HepG2 (cell line): ENCODE measurements at regions not wholly inside any gene's neighbourhood (a gene's known extent, or its start where the extent isn't known, plus 50 kb on each side); places are given as distances from the start of the nearest gene placed in this dataset.

Source experiments
- ATAD3A ChIP-seq: sonication (generic); formaldehyde crosslinking; IDR thresholded peaks from 2 replicates; pipeline ENCODE4 v1.4.0; 2020; ENCODE audit warnings: missing genetic modification reagents
- ATF6 ChIP-seq: sonication (generic); formaldehyde crosslinking; conservative IDR thresholded peaks from 2 replicates; pipeline ENCODE4 v1.4.0; 2020; ENCODE audit warnings: missing genetic modification reagents
- DR1 ChIP-seq: sonication (generic); formaldehyde crosslinking; IDR thresholded peaks from 2 replicates; pipeline ENCODE4 v1.8.0; 2021; ENCODE audit warnings: mild to moderate bottlenecking, missing genetic modification reagents, inconsistent platforms
- E2F1 ChIP-seq: sonication (generic); formaldehyde crosslinking; IDR thresholded peaks from 2 replicates; pipeline ENCODE4 v1.5.0; 2020; ENCODE audit warnings: missing genetic modification reagents
- FOSL2 ChIP-seq: sonication (generic); formaldehyde crosslinking; IDR thresholded peaks from 2 replicates; pipeline ENCODE4 v1.4.0; 2020; ENCODE audit warnings: missing genetic modification reagents
- FOXJ3 ChIP-seq: sonication (generic); formaldehyde crosslinking; IDR thresholded peaks from 2 replicates; pipeline ENCODE4 v1.4.0; 2020; ENCODE audit warnings: missing genetic modification reagents, mild to moderate bottlenecking, borderline replicate concordance
- HMG20A ChIP-seq: IDR thresholded peaks from 2 replicates; pipeline ENCODE4 v1.6.1; 2016; ENCODE audit warnings: borderline replicate concordance
- NBN ChIP-seq: fragments of 450-650 bp; conservative IDR thresholded peaks from 2 replicates; pipeline ENCODE4 v1.6.1; 2017
- RFX3 ChIP-seq: IDR thresholded peaks from 2 replicates; pipeline ENCODE4 v1.6.1; 2016; ENCODE audit warnings: missing biosample characterization, missing genetic modification reagents
- SOX6 ChIP-seq, 2 experiments: fragments of 450-650 bp in 1 of 2; sonication (generic) in 1 of 2; formaldehyde crosslinking in 1 of 2; IDR thresholded peaks; 2 replicates each; pipeline versions ENCODE4 v1.4.0 to v1.6.1; 2017 to 2020; ENCODE audit warnings: antibody characterized with exemption in 1 of 2, mild to moderate bottlenecking in 1 of 2, missing genetic modification reagents in 1 of 2
- SP5 ChIP-seq: IDR thresholded peaks from 2 replicates; pipeline ENCODE4 v1.6.1; 2016; ENCODE audit warnings: low read depth, borderline replicate concordance
- TOPORS ChIP-seq: sonication (generic); formaldehyde crosslinking; IDR thresholded peaks from 2 replicates; pipeline ENCODE4 v1.8.0; 2023; ENCODE audit warnings: mild to moderate bottlenecking, missing genetic modification reagents
- ZBTB20 ChIP-seq: sonication (generic); formaldehyde crosslinking; IDR thresholded peaks from 2 replicates; pipeline ENCODE4 v1.8.1; 2023; ENCODE audit warnings: missing genetic modification reagents, low read depth, mild to moderate bottlenecking, borderline replicate concordance
- ZBTB3 ChIP-seq: sonication (generic); formaldehyde crosslinking; IDR thresholded peaks from 2 replicates; pipeline ENCODE4 v1.4.0; 2020; ENCODE audit warnings: low read depth, mild to moderate bottlenecking, moderate library complexity, missing genetic modification reagents, borderline replicate concordance
- ZGPAT ChIP-seq: IDR thresholded peaks from 2 replicates; pipeline ENCODE4 v1.6.1; 2016; ENCODE audit warnings: mild to moderate bottlenecking
- ZNF292 ChIP-seq: sonication (generic); formaldehyde crosslinking; IDR thresholded peaks from 2 replicates; pipeline ENCODE4 v1.8.1; 2022; ENCODE audit warnings: mild to moderate bottlenecking, low read depth, missing genetic modification reagents, borderline replicate concordance
- ZNF451 ChIP-seq: sonication (generic); formaldehyde crosslinking; IDR thresholded peaks from 2 replicates; pipeline ENCODE4 v1.5.0; 2020; ENCODE audit warnings: mild to moderate bottlenecking, missing genetic modification reagents
- ZSCAN31 ChIP-seq: sonication (generic); formaldehyde crosslinking; IDR thresholded peaks from 2 replicates; pipeline ENCODE4 v1.5.0; 2020; ENCODE audit warnings: low read depth, mild to moderate bottlenecking, missing genetic modification reagents
- TF ChIP-seq, protein P1 (sequence below): sonication (generic); formaldehyde crosslinking; IDR thresholded peaks from 2 replicates; pipeline ENCODE4 v1.4.0; 2020; ENCODE audit warnings: missing genetic modification reagents
- TF ChIP-seq, protein P2 (sequence below): sonication (generic); formaldehyde crosslinking; IDR thresholded peaks from 2 replicates; pipeline ENCODE4 v1.5.0; 2020; ENCODE audit warnings: mild to moderate bottlenecking, missing genetic modification reagents

- TF ChIP-seq DR1 (CRISPR knock-in tag) (no peak), SOX6 (IDR thresholded peaks at IDR 0.05) (no peak), SOX6 (CRISPR knock-in tag; IDR thresholded peaks at IDR 0.05) (peak; percentile 87), ZNF451 (CRISPR knock-in tag) (no peak), FOSL2 (CRISPR knock-in tag) (peak; percentile 77), HMG20A (peak; percentile 70; the same call in 1 of the 2 replicates), ZGPAT (peak; percentile 88), ATAD3A (CRISPR knock-in tag) (no peak), ZBTB3 (CRISPR knock-in tag) (no peak), E2F1 (CRISPR knock-in tag) (no peak), ATF6 (no peak), ZNF292 (CRISPR knock-in tag) (peak; percentile 48; the same call in 1 of the 2 replicates), NBN (no peak), ZSCAN31 (no peak), ZBTB20 (CRISPR knock-in tag) (no peak), FOXJ3 (CRISPR knock-in tag) (no peak), TOPORS (CRISPR knock-in tag) (no peak), SP5 (CRISPR knock-in tag) (no peak), RFX3 (CRISPR knock-in tag) (no peak)
- TF ChIP-seq, protein P1, sequence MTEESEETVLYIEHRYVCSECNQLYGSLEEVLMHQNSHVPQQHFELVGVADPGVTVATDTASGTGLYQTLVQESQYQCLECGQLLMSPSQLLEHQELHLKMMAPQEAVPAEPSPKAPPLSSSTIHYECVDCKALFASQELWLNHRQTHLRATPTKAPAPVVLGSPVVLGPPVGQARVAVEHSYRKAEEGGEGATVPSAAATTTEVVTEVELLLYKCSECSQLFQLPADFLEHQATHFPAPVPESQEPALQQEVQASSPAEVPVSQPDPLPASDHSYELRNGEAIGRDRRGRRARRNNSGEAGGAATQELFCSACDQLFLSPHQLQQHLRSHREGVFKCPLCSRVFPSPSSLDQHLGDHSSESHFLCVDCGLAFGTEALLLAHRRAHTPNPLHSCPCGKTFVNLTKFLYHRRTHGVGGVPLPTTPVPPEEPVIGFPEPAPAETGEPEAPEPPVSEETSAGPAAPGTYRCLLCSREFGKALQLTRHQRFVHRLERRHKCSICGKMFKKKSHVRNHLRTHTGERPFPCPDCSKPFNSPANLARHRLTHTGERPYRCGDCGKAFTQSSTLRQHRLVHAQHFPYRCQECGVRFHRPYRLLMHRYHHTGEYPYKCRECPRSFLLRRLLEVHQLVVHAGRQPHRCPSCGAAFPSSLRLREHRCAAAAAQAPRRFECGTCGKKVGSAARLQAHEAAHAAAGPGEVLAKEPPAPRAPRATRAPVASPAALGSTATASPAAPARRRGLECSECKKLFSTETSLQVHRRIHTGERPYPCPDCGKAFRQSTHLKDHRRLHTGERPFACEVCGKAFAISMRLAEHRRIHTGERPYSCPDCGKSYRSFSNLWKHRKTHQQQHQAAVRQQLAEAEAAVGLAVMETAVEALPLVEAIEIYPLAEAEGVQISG (CRISPR knock-in tag) = no peak
- TF ChIP-seq, protein P2, sequence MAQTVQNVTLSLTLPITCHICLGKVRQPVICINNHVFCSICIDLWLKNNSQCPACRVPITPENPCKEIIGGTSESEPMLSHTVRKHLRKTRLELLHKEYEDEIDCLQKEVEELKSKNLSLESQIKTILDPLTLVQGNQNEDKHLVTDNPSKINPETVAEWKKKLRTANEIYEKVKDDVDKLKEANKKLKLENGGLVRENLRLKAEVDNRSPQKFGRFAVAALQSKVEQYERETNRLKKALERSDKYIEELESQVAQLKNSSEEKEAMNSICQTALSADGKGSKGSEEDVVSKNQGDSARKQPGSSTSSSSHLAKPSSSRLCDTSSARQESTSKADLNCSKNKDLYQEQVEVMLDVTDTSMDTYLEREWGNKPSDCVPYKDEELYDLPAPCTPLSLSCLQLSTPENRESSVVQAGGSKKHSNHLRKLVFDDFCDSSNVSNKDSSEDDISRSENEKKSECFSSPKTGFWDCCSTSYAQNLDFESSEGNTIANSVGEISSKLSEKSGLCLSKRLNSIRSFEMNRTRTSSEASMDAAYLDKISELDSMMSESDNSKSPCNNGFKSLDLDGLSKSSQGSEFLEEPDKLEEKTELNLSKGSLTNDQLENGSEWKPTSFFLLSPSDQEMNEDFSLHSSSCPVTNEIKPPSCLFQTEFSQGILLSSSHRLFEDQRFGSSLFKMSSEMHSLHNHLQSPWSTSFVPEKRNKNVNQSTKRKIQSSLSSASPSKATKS (CRISPR knock-in tag) = no peak
Measured at GRCh38 chr17:72338847-72339790, 218.3 kb downstream of the SOX9 start (continued).
